OCI-LY1 (cell line): ENCODE measurements at regions not wholly inside any gene's neighbourhood (a gene's known extent, or its start where the extent isn't known, plus 50 kb on each side); places are given as distances from the start of the nearest gene placed in this dataset.

ENCODE experiments used
- EZH2 ChIP-seq: fragments of 200-600 bp; sonication (generic), shearing (Covaris generic); IDR thresholded peaks from 2 replicates; pipeline ENCODE4 v1.8.0; 2017; ENCODE audit warnings: borderline replicate concordance, mixed run types, mild to moderate bottlenecking, antibody characterized with exemption, low read length, moderate library complexity, mixed read lengths
- TF ChIP-seq, protein P1 (sequence below): fragments of 200-600 bp; sonication (generic), shearing (Covaris generic); IDR thresholded peaks from 2 replicates; pipeline ENCODE4 v1.5.1; 2017; ENCODE audit warnings: mild to moderate bottlenecking, antibody characterized with exemption, low read length, moderate library complexity, mixed read lengths

DNA sequence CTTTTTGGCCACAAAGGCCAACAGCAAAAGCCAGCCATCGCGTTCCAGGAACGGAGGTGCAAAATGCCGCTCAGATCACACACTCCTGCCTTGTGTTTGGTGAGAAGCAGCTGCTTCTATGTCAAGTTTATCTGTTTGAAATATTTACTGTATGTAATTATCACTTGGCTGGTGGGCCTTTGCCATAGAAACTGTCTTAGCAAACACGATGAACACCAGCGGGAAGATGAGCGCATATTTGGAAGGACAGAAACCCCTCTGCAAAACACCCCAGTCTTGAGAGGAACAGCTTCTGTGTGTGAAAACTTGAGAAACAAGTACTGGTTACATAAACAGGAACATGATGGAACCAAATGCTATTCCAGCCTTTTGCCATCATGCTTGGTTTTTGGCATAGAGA is 59.7 kb downstream of the SCG2 start:
- no peak for TF ChIP-seq EZH2
- TF ChIP-seq, protein P1, sequence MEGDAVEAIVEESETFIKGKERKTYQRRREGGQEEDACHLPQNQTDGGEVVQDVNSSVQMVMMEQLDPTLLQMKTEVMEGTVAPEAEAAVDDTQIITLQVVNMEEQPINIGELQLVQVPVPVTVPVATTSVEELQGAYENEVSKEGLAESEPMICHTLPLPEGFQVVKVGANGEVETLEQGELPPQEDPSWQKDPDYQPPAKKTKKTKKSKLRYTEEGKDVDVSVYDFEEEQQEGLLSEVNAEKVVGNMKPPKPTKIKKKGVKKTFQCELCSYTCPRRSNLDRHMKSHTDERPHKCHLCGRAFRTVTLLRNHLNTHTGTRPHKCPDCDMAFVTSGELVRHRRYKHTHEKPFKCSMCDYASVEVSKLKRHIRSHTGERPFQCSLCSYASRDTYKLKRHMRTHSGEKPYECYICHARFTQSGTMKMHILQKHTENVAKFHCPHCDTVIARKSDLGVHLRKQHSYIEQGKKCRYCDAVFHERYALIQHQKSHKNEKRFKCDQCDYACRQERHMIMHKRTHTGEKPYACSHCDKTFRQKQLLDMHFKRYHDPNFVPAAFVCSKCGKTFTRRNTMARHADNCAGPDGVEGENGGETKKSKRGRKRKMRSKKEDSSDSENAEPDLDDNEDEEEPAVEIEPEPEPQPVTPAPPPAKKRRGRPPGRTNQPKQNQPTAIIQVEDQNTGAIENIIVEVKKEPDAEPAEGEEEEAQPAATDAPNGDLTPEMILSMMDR = no peak
